ENCODE measurements at regions not wholly inside any gene's neighbourhood (a gene's known extent, or its start where the extent isn't known, plus 50 kb on each side); places are given as distances from the start of the nearest gene placed in this dataset.

DNA sequence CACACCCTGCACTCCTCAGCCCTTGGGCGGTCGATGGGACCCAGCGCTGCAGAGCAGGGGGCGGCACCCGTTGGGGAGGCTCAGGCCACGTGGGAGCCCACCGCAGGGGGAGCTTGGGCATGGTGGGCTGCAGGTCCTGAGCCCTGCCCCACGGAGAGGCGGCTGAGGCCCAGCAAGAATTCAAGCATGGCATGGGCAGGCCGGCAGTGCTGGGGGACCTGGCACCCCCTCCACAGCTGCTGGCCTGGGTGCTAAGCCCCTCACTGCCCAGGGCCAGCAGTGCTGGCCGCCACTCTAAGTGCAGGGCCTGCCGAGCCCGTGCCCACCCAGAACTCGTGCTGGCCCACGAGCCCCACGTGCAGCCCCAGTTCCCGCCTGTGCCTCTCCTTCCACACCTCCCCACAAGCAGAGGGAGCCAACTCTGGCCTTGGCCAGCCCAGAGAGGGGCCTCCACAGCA, 555.0 kb upstream of the ADGRL4 start:
- H3K4me3 ChIP-seq: no peak overlapping the region
- intact Hi-C loops (cut with DNase I; ENCODE audit: low total_unique reads): no loop called here
- H3K27me3 ChIP-seq: no peaks in the 10 kb centered on the region
- H3K36me3 ChIP-seq: no peaks in the 10 kb centered on the region
- no peak overlapping the region for H3K27ac ChIP-seq
- H3K4me1 ChIP-seq: no peaks in the 10 kb centered on the region
- no peak for TF ChIP-seq POLR2A (IDR thresholded peaks at IDR 0.05)
- TF ChIP-seq, protein P1, sequence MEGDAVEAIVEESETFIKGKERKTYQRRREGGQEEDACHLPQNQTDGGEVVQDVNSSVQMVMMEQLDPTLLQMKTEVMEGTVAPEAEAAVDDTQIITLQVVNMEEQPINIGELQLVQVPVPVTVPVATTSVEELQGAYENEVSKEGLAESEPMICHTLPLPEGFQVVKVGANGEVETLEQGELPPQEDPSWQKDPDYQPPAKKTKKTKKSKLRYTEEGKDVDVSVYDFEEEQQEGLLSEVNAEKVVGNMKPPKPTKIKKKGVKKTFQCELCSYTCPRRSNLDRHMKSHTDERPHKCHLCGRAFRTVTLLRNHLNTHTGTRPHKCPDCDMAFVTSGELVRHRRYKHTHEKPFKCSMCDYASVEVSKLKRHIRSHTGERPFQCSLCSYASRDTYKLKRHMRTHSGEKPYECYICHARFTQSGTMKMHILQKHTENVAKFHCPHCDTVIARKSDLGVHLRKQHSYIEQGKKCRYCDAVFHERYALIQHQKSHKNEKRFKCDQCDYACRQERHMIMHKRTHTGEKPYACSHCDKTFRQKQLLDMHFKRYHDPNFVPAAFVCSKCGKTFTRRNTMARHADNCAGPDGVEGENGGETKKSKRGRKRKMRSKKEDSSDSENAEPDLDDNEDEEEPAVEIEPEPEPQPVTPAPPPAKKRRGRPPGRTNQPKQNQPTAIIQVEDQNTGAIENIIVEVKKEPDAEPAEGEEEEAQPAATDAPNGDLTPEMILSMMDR (IDR thresholded peaks at IDR 0.05): no peak
- TF ChIP-seq POLR2AphosphoS5 (IDR thresholded peaks at IDR 0.05): no peak
- H3K9me3 ChIP-seq: peaks cover 0 to 9% of the 10 kb centered on the region in 2 donors
- DNase-seq (ENCODE audit: low spot score in 2 of 2): no peak

DNA sequence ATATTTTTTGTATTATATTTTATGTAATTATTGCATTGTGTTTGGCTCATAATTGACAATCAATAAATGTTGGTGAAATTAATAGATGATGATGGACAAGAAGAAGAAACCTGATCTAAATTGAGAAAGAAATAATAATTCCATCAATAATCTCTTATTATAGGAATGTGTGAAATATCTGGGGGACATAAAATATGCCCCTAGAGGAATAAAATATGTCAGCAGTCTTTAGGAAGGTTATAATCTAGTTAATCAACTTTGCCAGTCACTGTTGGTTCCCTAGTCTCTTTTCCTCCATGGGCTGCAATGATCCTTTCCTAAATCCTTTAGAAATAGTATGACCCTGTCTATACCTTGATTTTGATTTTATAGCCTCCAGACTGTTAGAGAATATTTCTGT, 549.7 kb upstream of the ADGRL4 start:
- Histone ChIP-seq H3K4me3 (no peak overlapping the region), H3K27ac (no peak overlapping the region), H3K9me3 (no peaks in the 10 kb centered on the region), H3K4me1 (no peaks in the 10 kb centered on the region), H3K36me3 (no peaks in the 10 kb centered on the region), H3K27me3 (no peaks in the 10 kb centered on the region)
- DNase-seq (ENCODE audit: low spot score in 2 of 2): no peak
- intact Hi-C loops (cut with DNase I; ENCODE audit: low total_unique reads): no loop called here
- TF ChIP-seq, protein P1 (IDR thresholded peaks at IDR 0.05): no peak
- no peak for TF ChIP-seq POLR2A (IDR thresholded peaks at IDR 0.05)
- no peak for TF ChIP-seq POLR2AphosphoS5 (IDR thresholded peaks at IDR 0.05)

DNA sequence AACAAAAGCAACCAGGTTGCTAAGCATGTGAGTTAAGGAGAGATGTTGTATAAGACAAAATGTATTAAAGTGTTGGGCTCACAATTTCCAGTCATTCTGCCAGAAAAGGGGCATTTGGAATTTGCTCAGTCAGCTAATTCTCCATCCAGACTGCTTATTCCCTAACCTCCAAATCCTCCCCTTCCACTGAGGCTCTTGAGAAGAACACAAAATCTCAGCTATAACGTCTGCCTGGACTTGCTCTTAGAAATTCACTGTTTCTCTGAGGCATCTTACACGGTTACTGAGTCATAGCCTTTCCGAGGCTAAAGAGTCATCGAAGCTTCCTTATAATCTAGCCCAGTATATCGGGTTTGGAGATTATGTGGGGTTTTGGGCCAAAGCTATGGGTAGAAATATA, 548.2 kb upstream of the ADGRL4 start:
- TF ChIP-seq POLR2A (IDR thresholded peaks at IDR 0.05) (no peak), POLR2AphosphoS5 (IDR thresholded peaks at IDR 0.05) (no peak)
- TF ChIP-seq, protein P1 (IDR thresholded peaks at IDR 0.05): no peak
- Histone ChIP-seq H3K4me3 (no peak overlapping the region), H3K36me3 (no peaks in the 10 kb centered on the region), H3K4me1 (no peaks in the 10 kb centered on the region), H3K27ac (no peak overlapping the region), H3K9me3 (no peaks in the 10 kb centered on the region), H3K27me3 (no peaks in the 10 kb centered on the region)
- DNase-seq (ENCODE audit: low spot score in 2 of 2): no peak
- intact Hi-C loops (cut with DNase I; ENCODE audit: low total_unique reads): no loop called here

DNA sequence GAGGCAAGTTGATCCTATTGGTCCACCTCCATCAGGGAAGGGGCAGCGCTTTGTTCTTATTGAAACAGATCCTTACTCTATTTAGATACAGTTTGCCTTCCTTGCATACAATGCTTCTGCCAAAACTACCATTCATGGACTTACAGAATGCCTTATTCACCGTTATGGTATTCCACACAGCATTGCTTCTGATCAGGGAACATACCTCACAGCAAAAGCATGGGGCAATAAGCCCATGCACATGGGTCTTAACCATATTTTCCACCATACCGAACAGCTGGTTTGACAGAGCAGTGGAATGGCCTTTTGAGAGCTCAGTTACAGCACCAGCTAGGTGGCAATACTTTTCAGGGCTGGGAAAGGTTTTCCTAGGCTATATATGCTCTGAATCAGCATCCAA, 544.8 kb upstream of the ADGRL4 start:
- Histone ChIP-seq H3K9me3 (no peaks in the 10 kb centered on the region), H3K27me3 (no peaks in the 10 kb centered on the region), H3K4me3 (no peak overlapping the region), H3K27ac (no peak overlapping the region), H3K4me1 (no peaks in the 10 kb centered on the region), H3K36me3 (no peaks in the 10 kb centered on the region)
- DNase-seq (ENCODE audit: low spot score in 2 of 2): no peak
- TF ChIP-seq POLR2AphosphoS5 (IDR thresholded peaks at IDR 0.05): no peak
- intact Hi-C loops (cut with DNase I; ENCODE audit: low total_unique reads): no loop called here

DNA sequence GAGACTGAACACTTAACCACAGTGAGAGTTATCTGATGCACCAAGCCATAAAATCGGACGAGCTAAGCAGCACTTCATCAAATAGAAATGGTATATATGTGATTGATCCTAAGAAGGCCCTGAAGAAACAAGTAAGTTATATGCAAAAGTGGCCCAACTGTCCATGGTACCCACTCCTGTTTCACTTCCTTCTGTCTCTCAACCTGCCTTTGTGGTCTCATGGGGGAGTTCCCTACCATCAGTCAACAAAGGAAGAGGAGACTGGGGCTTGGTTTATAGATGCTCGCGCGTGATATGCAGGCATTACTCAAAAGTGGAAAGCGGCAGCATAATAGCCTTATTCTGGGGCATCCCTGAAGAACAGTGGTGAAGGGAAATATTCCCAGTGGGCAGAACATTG, 543.9 kb upstream of the ADGRL4 start:
- H3K27ac ChIP-seq: no peak overlapping the region
- no peaks in the 10 kb centered on the region for H3K4me1 ChIP-seq
- H3K27me3 ChIP-seq: no peaks in the 10 kb centered on the region
- intact Hi-C loops (cut with DNase I; ENCODE audit: low total_unique reads): no loop called here
- no peaks in the 10 kb centered on the region for H3K9me3 ChIP-seq
- no peak overlapping the region for H3K4me3 ChIP-seq
- H3K36me3 ChIP-seq: no peaks in the 10 kb centered on the region
- DNase-seq (ENCODE audit: low spot score in 2 of 2): no peak
- no peak for TF ChIP-seq POLR2AphosphoS5 (IDR thresholded peaks at IDR 0.05)

DNA sequence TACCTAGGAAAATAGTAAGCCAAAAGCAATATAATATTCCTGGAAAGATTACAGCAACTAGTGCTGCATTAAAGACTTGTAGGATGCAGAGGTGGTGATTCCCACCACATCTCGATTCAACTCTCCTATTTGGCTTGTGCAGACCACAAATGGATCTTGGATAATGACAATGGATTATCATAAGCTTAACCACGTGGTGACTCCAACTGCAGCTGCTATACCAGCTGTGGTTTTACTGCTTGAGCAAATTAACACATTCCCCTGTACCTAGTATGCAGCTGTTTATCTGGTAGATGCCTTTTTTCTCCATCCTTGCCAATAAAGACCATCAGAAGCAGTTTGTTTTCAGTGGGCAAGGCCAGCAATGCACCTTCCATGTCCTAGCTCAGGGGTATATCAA, 542.7 kb upstream of the ADGRL4 start:
- DNase-seq (ENCODE audit: low spot score in 2 of 2): no peak
- Histone ChIP-seq H3K4me1 (no peaks in the 10 kb centered on the region), H3K27ac (no peak overlapping the region), H3K9me3 (no peaks in the 10 kb centered on the region), H3K27me3 (no peaks in the 10 kb centered on the region), H3K4me3 (no peak overlapping the region), H3K36me3 (no peaks in the 10 kb centered on the region)
- no peak for TF ChIP-seq POLR2AphosphoS5 (IDR thresholded peaks at IDR 0.05)
- no peak for TF ChIP-seq POLR2A (IDR thresholded peaks at IDR 0.05)
- intact Hi-C loops (cut with DNase I; ENCODE audit: low total_unique reads): no loop called here

DNA sequence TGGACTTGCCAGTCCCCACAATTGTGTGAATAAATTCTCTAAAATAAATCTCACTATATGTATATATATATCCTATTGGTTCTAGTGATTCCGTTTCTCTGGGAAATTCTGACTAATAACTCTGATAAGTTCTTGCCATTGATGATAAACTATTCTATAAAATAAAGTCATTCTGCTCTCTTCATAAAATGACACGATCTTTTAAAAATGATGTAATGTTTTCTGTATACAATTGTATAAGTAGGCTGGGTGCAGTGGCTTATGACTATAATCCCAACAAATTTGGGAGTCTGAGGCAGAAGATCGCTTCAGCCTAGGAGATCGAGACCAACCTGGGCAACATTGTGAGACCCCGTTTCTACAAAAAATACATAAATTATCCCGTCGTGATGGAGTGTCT, 541.0 kb upstream of the ADGRL4 start:
- Histone ChIP-seq H3K27ac (no peak overlapping the region), H3K4me3 (no peak overlapping the region), H3K9me3 (no peaks in the 10 kb centered on the region), H3K27me3 (no peaks in the 10 kb centered on the region), H3K36me3 (no peaks in the 10 kb centered on the region), H3K4me1 (no peaks in the 10 kb centered on the region)
- TF ChIP-seq POLR2AphosphoS5 (IDR thresholded peaks at IDR 0.05): no peak
- TF ChIP-seq, protein P1 (IDR thresholded peaks at IDR 0.05): no peak
- no peak for TF ChIP-seq POLR2A (IDR thresholded peaks at IDR 0.05)
- no peak for DNase-seq (ENCODE audit: low spot score in 2 of 2)
- intact Hi-C loops (cut with DNase I; ENCODE audit: low total_unique reads): no loop called here

All from breast epithelium (tissue), 4 donors.